HS-27A (cell line): ENCODE measurements at regions not wholly inside any gene's neighbourhood (a gene's known extent, or its start where the extent isn't known, plus 50 kb on each side); places are given as distances from the start of the nearest gene placed in this dataset.
"Not testable (repeated sequence)": the region's sequence is repeated elsewhere in the genome, so short reads cannot be mapped to it uniquely, and the experiment has no call there.

Experiments used
- DNase-seq: peaks from one replicate; pipeline ENCODE4 v3.0.0-alpha.2; 2012; ENCODE audit warnings: low read depth, missing footprints

DNA sequence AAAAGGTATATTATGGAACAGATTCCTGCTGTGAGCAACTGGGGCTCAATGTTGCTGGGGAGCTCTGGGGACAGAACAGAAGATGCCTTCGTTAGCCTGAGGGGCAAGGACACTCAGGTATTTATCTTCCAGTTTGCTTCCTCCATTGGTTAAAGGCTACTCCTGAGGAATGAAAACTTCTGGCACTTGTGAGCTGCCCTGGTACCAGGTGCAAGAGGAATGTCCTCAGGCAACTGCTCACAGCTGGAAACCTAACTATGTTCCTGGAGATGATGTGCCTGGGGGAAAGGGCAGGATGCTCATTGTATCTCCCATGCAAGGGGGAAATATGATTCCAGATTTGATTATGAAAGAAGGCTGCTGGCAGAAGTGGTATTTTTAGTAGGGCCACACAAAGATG is 54.0 kb upstream of the BBX start:
- DNase-seq: no peak

DNA sequence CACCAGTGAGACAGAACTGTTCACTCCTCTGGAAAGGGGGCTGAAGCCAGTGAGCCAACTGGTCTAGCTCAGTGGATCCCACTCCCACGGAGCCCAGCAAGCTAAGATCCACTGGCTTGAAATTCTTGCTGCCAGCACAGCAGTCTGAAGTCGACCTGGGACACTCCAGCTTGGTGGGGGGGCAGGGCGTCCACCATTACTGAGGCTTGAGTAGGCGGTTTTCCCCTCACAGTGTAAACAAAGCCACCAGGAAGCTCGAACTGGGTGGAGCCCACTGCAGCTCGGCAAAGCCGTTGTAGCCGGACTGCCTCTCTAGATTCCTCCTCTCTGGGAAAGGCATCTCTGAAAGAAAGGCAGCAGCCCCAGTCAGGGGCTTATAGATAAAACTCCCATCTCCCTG is 52.3 kb upstream of the BBX start:
- not testable (repeated sequence) for DNase-seq
